ENCODE measurements at regions not wholly inside any gene's neighbourhood (a gene's known extent, or its start where the extent isn't known, plus 50 kb on each side); places are given as distances from the start of the nearest gene placed in this dataset.

GRCh38 chr9:90012949-90013348 is 408.1 kb downstream of the GADD45G start:
- H3K27ac ChIP-seq (ENCODE audit: low read depth, low read length), result no peak overlapping the region
- 19 to 50% (median 24%) methylated on average over 1 of the region's 1 CpG for WGBS, 3 donors

- H3K27ac ChIP-seq (ENCODE audit: low read depth, low read length), result no peak overlapping the region
- WGBS, 3 donors, result 94 to 95% (median 94%) methylated on average over 8 of the region's 8 CpGs
These were observed 409.0 kb downstream of the GADD45G start for GRCh38 chr9:90013778-90014177.

- no peak overlapping the region for H3K27ac ChIP-seq (ENCODE audit: low read depth, low read length)
- 96 to 97% (median 96%) methylated on average over 9 of the region's 9 CpGs for WGBS, 3 donors
These were observed 409.6 kb downstream of the GADD45G start for GRCh38 chr9:90014421-90014820.

- no peak overlapping the region for H3K27ac ChIP-seq (ENCODE audit: low read depth, low read length)
- 83 to 90% (median 87%) methylated on average over 1 of the region's 1 CpG for WGBS, 3 donors
These were observed 411.5 kb downstream of the GADD45G start for GRCh38 chr9:90016272-90016671.

GRCh38 chr9:90017679-90018078 is 412.9 kb downstream of the GADD45G start:
- H3K27ac ChIP-seq (ENCODE audit: low read depth, low read length), result no peak overlapping the region
- 86 to 92% (median 91%) methylated on average over 7 of the region's 7 CpGs for WGBS, 3 donors

- WGBS, 3 donors, result 33 to 68% (median 40%) methylated on average over 2 of the region's 2 CpGs
- H3K27ac ChIP-seq (ENCODE audit: low read depth, low read length), result no peak overlapping the region
These were observed 413.9 kb downstream of the GADD45G start for GRCh38 chr9:90018688-90019087.

GRCh38 chr9:90019626-90020025 is 414.8 kb downstream of the GADD45G start:
- H3K27ac ChIP-seq (ENCODE audit: low read depth, low read length), result no peak overlapping the region

GRCh38 chr9:90020276-90020871 is 415.6 kb downstream of the GADD45G start:
- 41 to 60% (median 56%) methylated on average over 7 of the region's 7 CpGs for WGBS, 3 donors
- H3K27ac ChIP-seq (ENCODE audit: low read depth, low read length), result no peak overlapping the region

More at GRCh38 chr9:90019626-90020025, 414.8 kb downstream of the GADD45G start:
- 92% methylated on average over 9 of the region's 9 CpGs for WGBS, 3 donors

- H3K27ac ChIP-seq (ENCODE audit: low read depth, low read length), result no peak overlapping the region
- WGBS, 3 donors, result 82 to 93% (median 85%) methylated on average over 14 of the region's 14 CpGs
These were observed 416.5 kb downstream of the GADD45G start for GRCh38 chr9:90021216-90021906.

- WGBS, 3 donors, result 92 to 94% (median 93%) methylated on average over 3 of the region's 3 CpGs
- H3K27ac ChIP-seq (ENCODE audit: low read depth, low read length), result no peak overlapping the region
These were observed 417.7 kb downstream of the GADD45G start for GRCh38 chr9:90022474-90022873.

- H3K27ac ChIP-seq (ENCODE audit: low read depth, low read length), result no peak overlapping the region
- whole genome bisulfite sequencing, 3 donors, result 54 to 71% (median 60%) methylated on average over 5 of the region's 5 CpGs
These were observed 419.0 kb downstream of the GADD45G start for GRCh38 chr9:90023861-90024260.

- WGBS, 3 donors, result 45 to 63% (median 54%) methylated on average over 3 of the region's 3 CpGs
- H3K27ac ChIP-seq (ENCODE audit: low read depth, low read length), result no peak overlapping the region
These were observed 419.6 kb downstream of the GADD45G start for GRCh38 chr9:90024409-90024808.

GRCh38 chr9:90024823-90025222 is 420.0 kb downstream of the GADD45G start:
- no peak overlapping the region for H3K27ac ChIP-seq (ENCODE audit: low read depth, low read length)
- WGBS, 3 donors, result 83 to 85% (median 83%) methylated on average over 9 of the region's 9 CpGs

GRCh38 chr9:90025816-90026215 is 421.0 kb downstream of the GADD45G start:
- no peak overlapping the region for H3K27ac ChIP-seq (ENCODE audit: low read depth, low read length)
- 63 to 75% (median 66%) methylated on average over 3 of the region's 3 CpGs for WGBS, 3 donors

- 93 to 98% (median 96%) methylated on average over 1 of the region's 1 CpG for WGBS, 3 donors
- no peak overlapping the region for H3K27ac ChIP-seq (ENCODE audit: low read depth, low read length)
These were observed 422.5 kb downstream of the GADD45G start for GRCh38 chr9:90027296-90027790.

GRCh38 chr9:90029386-90029785 is 424.6 kb downstream of the GADD45G start:
- no peak overlapping the region for H3K27ac ChIP-seq (ENCODE audit: low read depth, low read length)
- 40 to 67% (median 61%) methylated on average over 1 of the region's 1 CpG for WGBS, 3 donors

- 87 to 93% (median 88%) methylated on average over 5 of the region's 5 CpGs for WGBS, 3 donors
- H3K27ac ChIP-seq (ENCODE audit: low read depth, low read length), result no peak overlapping the region
These were observed 425.2 kb downstream of the GADD45G start for GRCh38 chr9:90029996-90030395.

- 60 to 67% (median 65%) methylated on average over 9 of the region's 9 CpGs for WGBS, 3 donors
- no peak overlapping the region for H3K27ac ChIP-seq (ENCODE audit: low read depth, low read length)
These were observed 427.6 kb downstream of the GADD45G start for GRCh38 chr9:90032296-90033027.

- 91 to 97% (median 95%) methylated on average over 7 of the region's 7 CpGs for WGBS, 3 donors
- no peak overlapping the region for H3K27ac ChIP-seq (ENCODE audit: low read depth, low read length)
These were observed 428.3 kb downstream of the GADD45G start for GRCh38 chr9:90033028-90033650.
